ENCODE measurements at regions not wholly inside any gene's neighbourhood (a gene's known extent, or its start where the extent isn't known, plus 50 kb on each side); places are given as distances from the start of the nearest gene placed in this dataset.

- intact Hi-C loops (cut with DNase I) = no loop called here
- H3K36me3 ChIP-seq = no peaks in the 10 kb centered on the region
- H3K27ac ChIP-seq = no peak overlapping the region
- no peak overlapping the region for H3K4me3 ChIP-seq
- no peaks in the 10 kb centered on the region for H3K27me3 ChIP-seq
- no peak for DNase-seq (ENCODE audit: extremely low spot score in 2 of 2)
- no peaks in the 10 kb centered on the region for H3K9me3 ChIP-seq
- H3K4me1 ChIP-seq = no peaks in the 10 kb centered on the region
- no peak for TF ChIP-seq POLR2A (IDR thresholded peaks at IDR 0.05)
- no peak for TF ChIP-seq POLR2AphosphoS5 (IDR thresholded peaks at IDR 0.05; ENCODE audit: insufficient read depth in 1 of 2, low read depth in 1 of 2)
- TF ChIP-seq CTCF (IDR thresholded peaks at IDR 0.05) = no peak
Measured at GRCh38 chr4:36651253-36651652, 369.8 kb downstream of the DTHD1 start.

- intact Hi-C loops (cut with DNase I) = no loop called here
- no peak overlapping the region for H3K27ac ChIP-seq
- no peaks in the 10 kb centered on the region for H3K36me3 ChIP-seq
- no peak overlapping the region for H3K4me3 ChIP-seq
- H3K4me1 ChIP-seq = no peaks in the 10 kb centered on the region
- no peak for TF ChIP-seq CTCF (IDR thresholded peaks at IDR 0.05)
- H3K9me3 ChIP-seq = no peaks in the 10 kb centered on the region
- no peak for DNase-seq (ENCODE audit: extremely low spot score in 2 of 2)
- H3K27me3 ChIP-seq = no peaks in the 10 kb centered on the region
Measured at GRCh38 chr4:36652857-36653256, 371.4 kb downstream of the DTHD1 start.

GRCh38 chr4:36665985-36666527, 384.6 kb downstream of the DTHD1 start:
- TF ChIP-seq POLR2AphosphoS5 (IDR thresholded peaks at IDR 0.05; ENCODE audit: insufficient read depth in 1 of 2, low read depth in 1 of 2) (no peak), CTCF (IDR thresholded peaks at IDR 0.05) (no peak), POLR2A (IDR thresholded peaks at IDR 0.05) (no peak)
- no peak overlapping the region for H3K4me3 ChIP-seq

GRCh38 chr4:36675436-36675835, 394.0 kb downstream of the DTHD1 start:
- TF ChIP-seq POLR2AphosphoS5 (IDR thresholded peaks at IDR 0.05; ENCODE audit: insufficient read depth in 1 of 2, low read depth in 1 of 2) = no peak
- no peak for TF ChIP-seq POLR2A (IDR thresholded peaks at IDR 0.05)
- TF ChIP-seq CTCF (IDR thresholded peaks at IDR 0.05) = no peak
- intact Hi-C loops (cut with DNase I) = no loop called here
- Histone ChIP-seq H3K27me3 (no peaks in the 10 kb centered on the region), H3K36me3 (no peaks in the 10 kb centered on the region), H3K9me3 (no peaks in the 10 kb centered on the region), H3K4me3 (no peak overlapping the region), H3K27ac (no peak overlapping the region), H3K4me1 (no peaks in the 10 kb centered on the region)
- no peak for DNase-seq (ENCODE audit: extremely low spot score in 2 of 2)

More at GRCh38 chr4:36665985-36666527, 384.6 kb downstream of the DTHD1 start:
- intact Hi-C loops (cut with DNase I) = no loop called here
- Histone ChIP-seq H3K27ac (no peak overlapping the region), H3K36me3 (no peaks in the 10 kb centered on the region), H3K4me1 (no peaks in the 10 kb centered on the region), H3K27me3 (no peaks in the 10 kb centered on the region), H3K9me3 (no peaks in the 10 kb centered on the region)
- no peak for DNase-seq (ENCODE audit: extremely low spot score in 2 of 2)

GRCh38 chr4:36676139-36677050, 395.0 kb downstream of the DTHD1 start:
- Histone ChIP-seq H3K36me3 (no peaks in the 10 kb centered on the region), H3K4me3 (no peak overlapping the region), H3K27ac (no peak overlapping the region), H3K4me1 (no peaks in the 10 kb centered on the region), H3K9me3 (no peaks in the 10 kb centered on the region), H3K27me3 (no peaks in the 10 kb centered on the region)
- intact Hi-C loops (cut with DNase I) = no loop called here
- TF ChIP-seq POLR2AphosphoS5 (IDR thresholded peaks at IDR 0.05; ENCODE audit: insufficient read depth in 1 of 2, low read depth in 1 of 2) = no peak
- no peak for TF ChIP-seq POLR2A (IDR thresholded peaks at IDR 0.05)
- no peak for TF ChIP-seq CTCF (IDR thresholded peaks at IDR 0.05)
- DNase-seq (ENCODE audit: extremely low spot score in 2 of 2) = no peak
